ENCODE measurements at regions not wholly inside any gene's neighbourhood (a gene's known extent, or its start where the extent isn't known, plus 50 kb on each side); places are given as distances from the start of the nearest gene placed in this dataset.

DNA sequence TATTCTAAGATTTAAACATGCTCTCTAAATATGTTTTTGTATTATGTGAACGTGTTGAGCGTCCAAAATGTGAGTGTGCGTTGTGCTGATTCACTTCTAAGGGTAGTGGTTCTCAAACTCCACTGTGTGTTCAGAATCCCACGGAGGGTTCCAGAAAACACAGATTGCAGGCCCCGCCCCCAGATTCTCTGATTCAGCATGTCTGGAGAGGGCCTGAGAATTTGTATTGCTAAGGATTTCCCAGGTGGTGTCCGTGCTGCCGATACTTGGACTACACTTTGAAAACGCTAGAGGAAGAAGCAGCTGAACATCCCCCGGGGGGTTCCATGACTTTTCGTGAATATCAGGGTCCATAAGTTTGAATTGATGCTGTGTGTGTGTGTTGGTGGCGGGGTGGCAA, 1043.2 kb upstream of the WWC1 start:
- Histone ChIP-seq H3K36me3 (replicated peaks in 1 of 2; ENCODE audit: insufficient read depth in 1 of 2, low read depth in 2 of 2) (no peaks in the 10 kb centered on the region), H3K27ac (no peak overlapping the region), H3K9me3 (no peaks in the 10 kb centered on the region), H3K4me3 (no peak overlapping the region), H3K27me3 (no peaks in the 10 kb centered on the region), H3K4me1 (no peaks in the 10 kb centered on the region)
- TF ChIP-seq POLR2A (IDR thresholded peaks at IDR 0.05) (no peak), CTCF (IDR thresholded peaks at IDR 0.05) (no peak)
- no peak for ATAC-seq
- no peak for DNase-seq
- WGBS, 2 donors, result 81 to 85% methylated on average over 11 of the region's 11 CpGs
- intact Hi-C loops (cut with DNase I), result no loop called here

DNA sequence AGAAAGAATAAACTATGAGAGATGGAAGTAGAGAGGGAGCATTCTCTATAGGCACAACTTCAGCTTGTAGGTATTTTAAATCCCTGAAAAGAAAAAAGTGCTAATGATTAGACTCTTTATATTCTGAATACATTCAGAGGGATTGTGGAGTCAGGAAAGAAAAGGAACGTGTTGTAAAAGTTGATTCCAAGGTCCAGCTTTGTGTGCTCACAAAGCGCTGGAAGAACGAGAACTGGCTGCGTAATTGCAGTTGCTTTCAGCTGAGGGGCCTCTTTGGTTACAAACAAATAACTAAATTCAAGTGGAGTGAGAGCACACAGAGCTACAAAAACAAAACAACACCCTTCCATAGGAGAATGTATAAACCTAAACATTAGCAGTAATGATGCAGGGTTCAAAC, 1040.4 kb upstream of the WWC1 start:
- intact Hi-C loops (cut with DNase I), result no loop called here
- no peak overlapping the region for H3K27ac ChIP-seq
- 69 to 73% methylated on average over 4 of the region's 4 CpGs for WGBS, 2 donors
- H3K4me3 ChIP-seq, result no peak overlapping the region
- H3K9me3 ChIP-seq, result no peaks in the 10 kb centered on the region
- TF ChIP-seq POLR2A (IDR thresholded peaks at IDR 0.05) (no peak), CTCF (IDR thresholded peaks at IDR 0.05) (no peak)
- no peaks in the 10 kb centered on the region for H3K4me1 ChIP-seq
- no peaks in the 10 kb centered on the region for H3K27me3 ChIP-seq
- no peaks in the 10 kb centered on the region for H3K36me3 ChIP-seq (replicated peaks in 1 of 2; ENCODE audit: insufficient read depth in 1 of 2, low read depth in 2 of 2)
- no peak for ATAC-seq
- DNase-seq, result no peak

GRCh38 chr5:167254132-167254531, 1037.3 kb upstream of the WWC1 start:
- intact Hi-C loops (cut with DNase I), result no loop called here
- no peaks in the 10 kb centered on the region for H3K4me1 ChIP-seq
- H3K27ac ChIP-seq, result no peak overlapping the region
- 70 to 87% methylated on average over 3 of the region's 3 CpGs for WGBS, 2 donors
- no peaks in the 10 kb centered on the region for H3K27me3 ChIP-seq
- no peaks in the 10 kb centered on the region for H3K36me3 ChIP-seq (replicated peaks in 1 of 2; ENCODE audit: insufficient read depth in 1 of 2, low read depth in 2 of 2)
- ATAC-seq (no peak), DNase-seq (no peak)
- no peak overlapping the region for H3K4me3 ChIP-seq
- no peaks in the 10 kb centered on the region for H3K9me3 ChIP-seq
- no peak for TF ChIP-seq POLR2A (IDR thresholded peaks at IDR 0.05)
- TF ChIP-seq CTCF (IDR thresholded peaks at IDR 0.05), result no peak

DNA sequence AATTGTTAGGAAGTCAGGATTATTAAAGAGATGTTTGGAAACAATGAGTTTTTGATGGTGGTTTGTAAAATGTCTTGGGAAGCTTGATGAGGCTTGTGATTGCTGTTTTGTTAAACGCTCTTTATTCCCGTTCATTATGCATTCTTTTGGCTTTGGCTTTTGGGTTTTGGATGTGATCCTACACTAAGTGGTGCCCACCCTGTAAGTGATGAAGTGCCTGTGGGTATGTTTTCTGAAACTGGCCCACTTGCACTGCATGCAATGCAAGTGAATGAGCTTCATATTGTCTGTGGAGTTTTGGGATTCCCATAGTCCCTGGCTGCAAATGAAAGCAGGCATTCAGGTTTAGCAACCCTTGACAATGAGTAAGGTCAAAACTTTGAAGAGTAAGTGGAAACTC, 1035.5 kb upstream of the WWC1 start:
- H3K27me3 ChIP-seq, result no peaks in the 10 kb centered on the region
- no peak for ATAC-seq
- DNase-seq, result no peak
- TF ChIP-seq CTCF (IDR thresholded peaks at IDR 0.05) (no peak), POLR2A (IDR thresholded peaks at IDR 0.05) (no peak)
- no peaks in the 10 kb centered on the region for H3K9me3 ChIP-seq
- H3K4me3 ChIP-seq, result no peak overlapping the region
- H3K27ac ChIP-seq, result no peak overlapping the region
- H3K4me1 ChIP-seq, result no peaks in the 10 kb centered on the region
- no peaks in the 10 kb centered on the region for H3K36me3 ChIP-seq (replicated peaks in 1 of 2; ENCODE audit: insufficient read depth in 1 of 2, low read depth in 2 of 2)
- WGBS, 2 donors, result 72 to 82% methylated on average over 2 of the region's 2 CpGs
- intact Hi-C loops (cut with DNase I), result no loop called here

DNA sequence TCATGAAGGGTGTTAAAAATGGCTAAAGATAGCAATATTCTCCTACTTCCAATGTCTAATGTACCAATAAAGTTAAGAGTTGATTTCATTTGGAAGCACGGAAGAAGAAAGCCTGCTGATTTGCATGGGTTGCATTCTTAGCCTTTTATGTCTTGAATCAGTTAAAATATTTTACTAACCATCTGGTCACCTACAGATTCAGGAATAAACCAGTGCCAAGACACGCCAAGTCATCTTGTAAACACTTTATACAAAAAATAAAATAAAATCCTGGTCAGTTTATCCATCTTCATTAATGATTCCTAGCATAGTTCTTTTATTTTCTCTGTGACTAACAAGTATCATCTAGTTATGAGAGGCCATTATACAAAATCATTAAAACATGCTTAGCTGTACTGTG, 1031.6 kb upstream of the WWC1 start:
- no peak for TF ChIP-seq POLR2A (IDR thresholded peaks at IDR 0.05)
- no peak for TF ChIP-seq CTCF (IDR thresholded peaks at IDR 0.05)
- Histone ChIP-seq H3K36me3 (replicated peaks in 1 of 2; ENCODE audit: insufficient read depth in 1 of 2, low read depth in 2 of 2) (no peaks in the 10 kb centered on the region), H3K9me3 (no peaks in the 10 kb centered on the region), H3K4me3 (no peak overlapping the region), H3K27ac (no peak overlapping the region), H3K27me3 (no peaks in the 10 kb centered on the region), H3K4me1 (no peaks in the 10 kb centered on the region)
- intact Hi-C loops (cut with DNase I), result no loop called here
- no peak for ATAC-seq
- no peak for DNase-seq
- 70 to 76% methylated on average over 2 of the region's 2 CpGs for WGBS, 2 donors
